ENCODE measurements at regions not wholly inside any gene's neighbourhood (a gene's known extent, or its start where the extent isn't known, plus 50 kb on each side); places are given as distances from the start of the nearest gene placed in this dataset.
A peak's percentile ranks its signal among the peaks of the same experiment; 100 is the strongest.

DNA sequence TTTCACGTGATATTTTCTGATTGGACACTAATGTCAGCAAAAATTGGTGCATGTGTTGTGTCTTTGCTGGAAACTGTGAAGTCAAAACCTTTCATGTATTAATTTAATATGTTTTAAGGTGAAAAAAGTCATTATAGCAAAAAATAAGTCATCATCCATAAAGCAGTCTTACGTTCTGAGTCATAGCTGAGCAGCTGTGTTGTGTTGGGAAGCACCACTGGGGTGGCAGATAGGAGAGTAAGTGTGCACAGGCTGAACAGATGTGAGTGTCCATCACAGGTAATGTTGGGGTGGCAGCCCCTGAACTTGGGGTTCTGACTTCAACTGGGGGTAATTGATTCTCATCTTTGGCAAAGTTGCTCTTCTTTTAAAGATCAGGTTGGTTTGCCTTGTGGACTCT lies 156.8 kb downstream of the NXNL2 start:
- peak; percentile 57 for DNase-seq (ENCODE audit: low read depth)

DNA sequence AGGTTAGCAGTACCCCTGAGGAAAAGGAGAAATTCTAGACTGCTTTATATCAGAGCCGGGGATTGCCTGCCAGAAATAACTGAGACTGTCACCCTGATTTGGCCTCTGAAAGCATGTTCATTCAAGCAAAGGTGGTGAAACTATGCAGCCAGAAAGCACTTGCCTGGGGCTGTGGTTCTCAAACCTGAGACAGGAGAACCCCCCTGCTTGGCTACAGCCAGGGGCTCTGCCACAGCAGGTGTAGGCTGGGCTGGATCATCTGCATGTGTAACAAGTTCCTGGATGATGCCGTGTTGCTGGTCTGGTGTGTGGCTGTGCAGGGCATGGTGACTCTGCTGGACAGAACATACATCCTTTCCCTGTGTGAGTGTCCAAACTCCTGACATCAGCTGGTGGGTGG lies 157.8 kb downstream of the NXNL2 start:
- DNase-seq (ENCODE audit: low read depth): no peak

DNA sequence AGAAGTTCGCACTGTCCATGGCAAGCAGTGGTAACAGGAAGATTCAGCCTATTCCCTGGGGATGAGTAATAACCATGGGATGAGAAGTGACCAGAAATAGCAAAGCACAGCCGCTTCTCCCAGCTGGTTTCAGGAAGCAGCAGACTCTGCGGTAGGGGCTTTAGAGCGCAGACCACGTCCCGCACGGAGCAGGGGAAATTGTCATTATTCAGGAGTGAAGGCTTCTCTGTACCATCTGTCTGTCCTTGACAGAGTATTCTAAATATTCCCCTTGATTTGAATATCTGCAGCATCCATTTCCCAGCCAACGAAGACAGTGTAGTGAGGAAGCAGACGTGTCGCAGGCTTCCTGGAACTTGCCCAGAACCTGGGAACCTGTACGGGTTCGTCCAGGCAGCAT lies 159.6 kb downstream of the NXNL2 start:
- DNase-seq (ENCODE audit: low read depth): peak; percentile 91

DNA sequence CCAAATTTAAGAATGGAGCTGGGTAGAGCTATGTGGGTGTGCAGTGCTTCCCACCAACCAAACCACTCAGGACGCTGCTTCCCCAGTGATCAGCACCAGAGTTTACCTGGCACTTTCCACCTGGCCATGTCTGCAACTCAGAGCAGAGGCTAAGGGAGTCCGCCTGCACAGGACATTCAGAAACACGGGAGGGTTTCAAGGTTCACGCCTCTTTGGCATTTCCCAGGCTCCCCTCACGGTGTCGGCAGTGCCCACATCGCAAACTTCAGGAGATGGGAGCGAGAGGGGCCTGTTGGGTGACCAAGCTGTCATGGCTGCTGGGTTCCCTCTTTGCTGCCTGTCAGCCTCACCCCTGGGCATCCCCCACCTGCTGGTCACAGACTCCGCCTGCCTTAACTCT lies 161.5 kb downstream of the NXNL2 start:
- DNase-seq (ENCODE audit: low read depth): no peak

DNA sequence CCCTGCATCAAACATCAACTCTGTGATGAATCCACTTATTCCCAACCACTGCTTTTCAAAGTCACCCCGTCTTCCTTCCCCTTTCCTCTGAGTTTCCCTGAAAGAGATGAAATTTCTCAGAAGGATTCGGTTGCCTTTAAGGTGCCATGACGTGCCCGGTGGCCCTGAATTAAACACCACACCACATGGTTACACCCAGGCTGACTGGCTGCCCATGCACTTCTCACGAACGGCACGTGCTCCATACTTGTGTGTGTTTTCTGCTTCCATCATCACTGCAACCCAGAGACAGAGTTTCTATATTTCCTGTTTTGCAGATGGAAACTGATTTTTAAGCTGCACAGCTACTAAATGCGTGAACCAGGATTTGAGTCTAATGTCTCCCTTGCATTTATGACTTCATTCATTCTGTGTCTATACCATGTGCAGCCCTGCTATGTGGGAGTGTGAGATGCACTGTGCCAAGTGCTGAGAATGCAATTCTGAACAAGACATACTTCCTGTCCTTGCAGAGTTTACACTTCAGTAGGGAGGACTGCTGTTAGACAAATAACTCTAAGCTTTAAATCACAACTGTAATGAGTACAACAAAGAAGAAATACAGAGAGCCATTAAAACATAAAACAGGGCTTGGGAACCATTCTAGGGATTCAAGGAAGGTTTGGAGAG lies 162.9 kb downstream of the NXNL2 start:
- no peak for DNase-seq (ENCODE audit: low read depth)

DNA sequence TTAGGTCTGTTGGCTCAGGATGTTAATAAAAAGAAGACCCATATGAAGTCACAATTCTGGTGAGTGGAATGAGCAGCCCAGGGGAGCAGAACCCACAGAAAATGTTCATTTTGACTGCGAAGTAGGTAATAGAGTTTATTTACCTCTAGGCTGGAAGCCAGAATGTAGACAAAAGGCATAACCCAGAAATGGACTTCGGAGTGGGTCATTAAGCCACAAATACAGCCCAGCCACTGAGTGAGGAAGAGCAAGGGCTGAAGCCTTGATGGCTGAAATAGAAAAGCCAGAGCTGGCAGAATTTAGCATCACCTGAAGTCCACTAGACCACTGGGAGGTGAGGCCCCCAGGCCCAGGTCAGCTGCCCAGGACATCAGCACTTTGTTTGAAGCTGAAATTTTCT lies 168.0 kb downstream of the NXNL2 start:
- DNase-seq (ENCODE audit: low read depth): no peak

DNA sequence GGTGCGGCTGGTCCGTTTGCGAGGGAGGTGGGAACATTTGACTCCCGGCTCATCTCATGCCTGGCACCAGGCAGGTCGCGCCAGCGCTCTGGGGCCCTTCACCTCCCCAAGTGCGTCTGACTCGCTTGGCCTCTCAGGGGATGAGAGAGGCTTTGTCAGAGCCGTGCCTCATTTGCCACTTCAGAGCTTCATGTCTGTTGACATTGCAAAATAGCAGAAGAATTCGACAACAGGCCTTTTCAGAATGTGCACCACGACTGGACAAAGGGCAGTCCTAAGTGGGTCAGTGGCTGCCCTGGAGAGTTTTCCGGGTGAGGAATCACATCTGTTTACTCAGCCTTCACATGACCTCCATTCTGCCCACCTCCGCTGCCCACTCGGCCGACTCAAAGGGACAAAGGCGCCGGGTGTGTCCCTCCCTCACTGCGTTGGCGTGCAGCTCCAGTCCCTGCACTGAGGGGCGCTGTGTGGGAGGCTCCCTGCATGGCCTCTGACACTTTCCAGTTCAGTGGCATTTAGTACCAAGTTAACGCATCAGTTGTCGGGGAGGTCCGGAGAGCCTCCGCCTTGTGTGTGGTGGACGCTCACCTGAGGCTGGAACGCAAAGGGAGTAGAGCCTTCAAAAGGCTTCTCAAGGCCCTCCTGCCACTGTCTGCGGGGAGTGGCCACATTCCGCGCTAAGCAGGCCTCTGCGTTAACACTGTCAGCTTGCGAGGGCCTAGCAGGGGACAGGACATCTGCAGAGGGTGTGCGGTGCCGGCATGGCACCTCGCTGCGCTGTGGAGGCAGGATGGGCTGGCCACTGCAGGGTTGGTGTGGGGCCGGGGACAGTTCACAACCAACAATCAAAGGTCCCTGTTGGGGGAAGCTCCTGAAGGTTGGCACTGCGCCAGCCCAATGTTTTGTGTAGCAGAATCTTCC lies 171.5 kb downstream of the NXNL2 start:
- no peak for DNase-seq (ENCODE audit: low read depth)

DNA sequence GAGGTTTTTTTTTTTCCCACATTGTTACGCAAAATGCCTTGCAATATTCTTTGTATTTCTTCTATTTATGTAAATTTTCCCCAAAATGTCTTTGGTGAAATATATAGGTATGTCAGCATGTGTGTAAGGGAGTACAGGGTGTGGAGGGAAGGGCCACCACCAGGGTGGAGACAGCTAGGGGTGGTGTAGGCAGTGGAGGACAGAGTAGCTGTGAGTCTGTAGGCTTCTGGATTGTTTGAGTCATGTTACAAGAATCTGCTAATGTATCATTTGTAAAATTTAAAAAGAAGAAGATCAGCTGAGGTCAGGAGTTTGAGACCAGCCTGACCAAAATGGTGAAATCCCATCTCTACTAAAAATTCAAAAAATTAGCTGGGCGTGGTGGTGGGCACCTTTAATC lies 175.5 kb downstream of the NXNL2 start:
- DNase-seq (ENCODE audit: low read depth): no peak

DNA sequence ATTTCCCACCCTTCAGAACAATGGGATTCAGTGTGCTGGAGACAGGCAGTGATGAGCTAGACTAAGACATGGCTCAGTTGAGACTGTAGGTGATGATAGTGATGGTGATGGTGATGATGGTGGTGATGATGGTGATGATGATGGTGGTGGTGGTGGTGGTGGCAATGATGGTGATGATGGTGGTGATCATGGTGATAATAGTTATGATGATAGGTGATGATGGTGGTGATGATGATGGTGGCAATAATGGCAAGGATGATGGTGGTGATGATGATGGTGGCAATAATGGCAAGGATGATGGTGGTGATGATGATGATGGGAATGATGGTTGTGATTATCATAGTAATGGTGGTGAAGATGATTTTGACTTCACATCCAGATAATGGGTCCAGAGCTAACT lies 176.7 kb downstream of the NXNL2 start:
- DNase-seq (ENCODE audit: low read depth): no peak

DNA sequence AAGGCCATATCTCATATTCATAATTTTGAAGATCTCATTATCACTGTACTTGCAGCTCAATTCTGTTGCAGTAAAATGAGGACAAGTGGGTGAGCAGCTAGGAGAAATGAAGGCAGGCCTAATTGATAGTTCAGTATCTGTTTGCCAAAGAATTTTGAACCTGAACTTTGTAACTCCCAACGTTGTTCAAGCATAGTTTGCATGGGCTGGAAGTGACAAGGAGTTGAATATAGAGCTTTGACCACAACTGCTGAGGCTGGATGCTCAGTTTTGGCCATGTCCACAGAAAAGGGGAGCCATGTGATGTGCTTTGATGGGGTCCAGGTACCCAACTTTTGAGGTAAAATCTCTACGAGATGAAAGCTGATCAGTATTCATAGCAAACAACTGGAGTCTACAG lies 177.5 kb downstream of the NXNL2 start:
- no peak for DNase-seq (ENCODE audit: low read depth)

DNA sequence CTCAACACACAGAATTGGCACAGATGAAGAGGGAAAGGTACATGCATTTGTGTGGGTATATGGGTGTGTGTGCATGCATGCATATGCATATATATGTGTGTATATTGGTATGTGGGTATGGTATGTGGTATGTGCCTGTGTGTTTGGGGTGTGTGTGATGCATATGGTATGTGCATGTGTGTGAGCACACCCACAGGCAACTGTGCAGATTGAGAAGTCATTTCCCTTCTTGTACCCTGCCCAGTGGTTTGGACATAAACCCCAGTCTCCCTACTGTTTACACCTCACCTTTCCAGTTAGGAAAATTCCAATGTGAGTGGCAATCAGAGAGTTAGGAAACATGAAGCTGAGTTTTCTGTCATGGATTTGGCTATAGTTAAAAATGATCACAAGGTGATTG lies 178.0 kb downstream of the NXNL2 start:
- no peak for DNase-seq (ENCODE audit: low read depth)

DNA sequence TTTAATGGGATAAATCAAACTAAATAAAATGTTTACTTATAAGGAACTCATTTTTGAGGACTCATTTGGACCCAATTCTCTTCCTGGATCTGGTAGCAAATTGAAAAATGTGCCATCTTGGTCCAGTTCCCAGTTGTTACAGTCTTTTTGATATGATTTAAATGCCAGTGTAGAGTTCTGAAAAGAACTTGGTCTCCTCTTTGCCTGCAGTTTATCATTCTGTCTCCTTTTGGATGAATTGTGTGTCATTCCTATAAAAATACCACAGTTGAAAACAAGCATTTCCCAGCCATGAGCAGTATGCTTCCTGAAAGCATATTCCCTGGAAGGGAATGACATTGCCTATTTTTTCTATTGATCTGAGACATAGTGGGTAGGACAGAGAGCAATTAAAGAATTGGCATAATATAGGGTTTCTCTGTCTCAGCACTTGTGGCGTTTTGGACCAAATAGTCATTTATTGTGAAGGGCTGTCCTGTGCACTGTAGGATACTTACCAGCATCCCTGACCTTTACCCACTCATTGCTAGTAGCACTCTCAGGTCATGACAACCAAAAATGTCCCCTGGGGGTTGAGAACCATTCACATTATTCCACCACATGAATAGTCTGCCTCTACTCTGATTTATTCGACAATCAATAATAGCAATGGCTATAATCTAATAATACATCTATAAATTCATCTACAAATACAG lies 181.8 kb downstream of the NXNL2 start:
- DNase-seq (ENCODE audit: low read depth): no peak

DNA sequence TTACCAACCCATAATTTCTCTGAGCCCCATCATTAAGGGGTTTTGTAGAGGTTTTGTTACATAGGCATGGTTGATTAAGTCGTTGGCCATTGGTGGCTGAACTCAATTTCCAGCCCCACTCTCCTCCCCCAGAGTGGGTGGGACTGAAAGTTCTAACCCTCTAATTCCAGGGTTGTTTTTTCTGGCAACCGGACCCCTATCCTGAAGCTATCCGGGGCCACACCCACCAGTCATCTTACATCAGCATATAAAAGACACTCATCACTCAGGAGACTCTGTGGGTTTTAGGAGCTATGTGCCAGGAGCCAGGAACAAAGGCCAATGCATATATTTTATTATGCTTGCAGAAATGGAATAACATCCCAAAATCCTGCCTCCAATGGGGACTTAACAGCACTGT lies 186.0 kb downstream of the NXNL2 start:
- no peak for DNase-seq (ENCODE audit: low read depth)

DNA sequence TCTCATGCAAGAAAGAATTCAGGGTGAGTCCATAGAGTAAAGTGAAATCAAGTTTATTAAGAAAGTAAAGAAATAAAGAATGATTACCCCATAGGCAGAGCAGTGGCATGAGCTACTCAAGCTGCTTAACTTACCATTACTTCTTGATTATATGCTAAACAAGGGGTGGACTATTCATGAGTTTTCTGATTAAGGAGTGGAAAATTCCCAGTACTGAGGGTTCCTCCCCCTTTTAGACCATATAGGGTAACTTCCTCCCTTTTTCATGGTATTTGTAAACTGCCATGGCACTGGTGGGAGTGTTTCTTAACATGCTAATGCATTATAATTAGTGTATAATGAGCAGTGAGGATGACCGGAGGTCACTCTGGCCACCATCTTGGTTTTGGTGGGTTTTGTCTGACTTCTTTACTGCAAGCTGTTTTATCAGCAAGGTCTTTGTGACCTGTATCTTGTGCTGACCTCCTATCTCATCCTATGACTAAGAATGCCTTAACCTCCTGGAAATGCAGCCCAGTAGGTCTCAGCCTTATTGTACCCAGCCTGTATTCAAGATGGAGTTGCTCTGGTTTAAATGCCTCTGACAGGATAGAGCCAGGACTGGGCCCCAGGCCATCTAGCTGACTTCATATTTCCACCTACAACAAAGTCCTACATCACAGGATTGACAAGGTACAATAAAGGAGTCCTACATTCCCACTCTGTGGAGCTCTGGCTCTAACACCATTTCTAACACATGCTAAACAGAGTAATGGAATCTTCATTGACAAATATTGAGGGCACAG lies 186.7 kb downstream of the NXNL2 start:
- DNase-seq (ENCODE audit: low read depth): no peak

DNA sequence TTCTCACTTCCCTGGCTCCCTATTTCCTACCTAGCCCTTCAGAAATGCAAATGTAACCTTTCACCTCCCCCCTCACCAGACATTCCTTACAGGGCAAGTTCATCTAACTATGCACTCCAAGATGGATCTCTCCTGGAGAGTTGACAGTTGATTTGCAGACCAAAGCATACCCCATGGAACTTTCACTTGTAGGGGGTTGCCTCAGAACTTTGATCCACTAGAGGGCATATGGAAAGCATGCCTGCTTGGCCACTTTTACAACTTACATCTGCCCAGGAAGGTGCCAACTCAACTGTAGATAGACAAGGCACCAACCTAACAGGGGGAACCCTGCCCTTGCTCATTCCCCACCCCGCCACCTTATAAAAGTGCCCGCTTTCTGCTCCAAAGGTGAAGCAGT lies 187.8 kb downstream of the NXNL2 start:
- peak; percentile 31 for DNase-seq (ENCODE audit: low read depth)

DNA sequence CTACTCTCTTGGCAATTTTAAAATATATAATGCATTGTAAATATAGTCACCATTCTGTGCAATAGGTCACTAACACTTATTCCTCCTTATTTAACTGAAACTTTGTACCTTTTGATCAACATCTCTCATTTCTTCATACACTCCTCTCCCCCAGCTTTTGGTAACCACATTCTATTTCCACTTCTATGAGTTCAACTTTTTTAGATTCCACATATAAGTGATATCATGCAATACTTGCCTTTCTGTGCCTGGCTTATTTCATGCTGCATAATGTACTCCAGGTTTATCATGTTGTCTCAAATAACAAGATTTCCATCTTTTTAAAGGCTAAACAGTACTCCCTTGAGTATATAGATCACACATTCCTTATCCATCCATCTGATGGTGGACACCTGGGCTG lies 188.8 kb downstream of the NXNL2 start:
- DNase-seq (ENCODE audit: low read depth): no peak

DNA sequence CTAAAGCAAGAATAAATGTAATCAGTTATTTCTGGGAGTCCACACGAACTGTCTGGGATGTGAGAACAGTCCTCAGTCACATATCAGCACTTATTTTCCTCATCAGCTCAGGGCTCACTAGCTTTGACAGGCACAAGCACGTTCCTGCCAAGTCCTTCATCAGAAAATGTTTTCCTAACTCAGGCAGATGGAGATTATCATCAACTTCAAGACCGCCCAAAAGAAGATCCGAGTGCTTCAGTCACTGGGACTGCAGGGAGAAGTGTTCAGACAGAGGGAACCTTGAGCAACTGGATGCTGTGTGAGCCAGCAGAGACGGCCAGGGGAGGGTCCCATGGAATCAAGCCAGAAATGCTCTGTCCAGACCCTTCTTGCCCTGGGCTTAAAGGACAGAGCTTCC lies 189.4 kb downstream of the NXNL2 start:
- DNase-seq (ENCODE audit: low read depth): no peak

DNA sequence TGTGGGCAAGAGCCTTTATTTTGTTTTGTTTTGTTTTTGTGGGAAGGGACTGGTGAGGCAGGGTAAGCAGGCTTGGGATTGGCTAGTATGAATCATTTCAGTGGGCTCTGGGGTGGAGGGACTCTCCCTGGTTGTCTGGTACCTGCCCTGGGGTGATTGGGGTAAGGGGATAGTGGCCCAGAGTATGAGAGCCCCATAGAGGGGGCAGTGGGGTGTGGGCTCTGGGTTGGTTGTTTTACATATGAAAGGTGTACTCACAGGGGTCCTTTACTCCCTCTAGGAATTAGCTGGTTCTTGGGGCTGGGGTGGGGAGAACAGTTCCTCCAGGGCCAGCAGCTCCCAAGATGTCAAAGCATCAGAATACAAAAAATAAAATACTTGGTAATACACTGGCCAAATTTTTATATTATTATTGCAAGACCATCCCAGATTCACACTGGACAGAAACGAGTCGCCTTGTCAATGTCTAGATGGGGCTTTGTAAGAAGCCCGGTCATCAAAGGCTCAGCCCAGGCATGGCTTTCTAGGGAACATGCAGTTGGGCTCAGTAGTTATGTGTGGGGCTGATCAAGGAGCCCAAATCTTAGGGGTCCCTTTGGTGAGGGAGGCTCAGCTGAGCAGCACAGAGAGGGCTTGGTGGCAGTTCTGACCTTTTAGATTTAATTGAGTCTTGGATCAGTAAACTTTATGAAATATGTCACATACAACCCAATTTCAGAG lies 190.5 kb downstream of the NXNL2 start:
- no peak for DNase-seq (ENCODE audit: low read depth)

DNA sequence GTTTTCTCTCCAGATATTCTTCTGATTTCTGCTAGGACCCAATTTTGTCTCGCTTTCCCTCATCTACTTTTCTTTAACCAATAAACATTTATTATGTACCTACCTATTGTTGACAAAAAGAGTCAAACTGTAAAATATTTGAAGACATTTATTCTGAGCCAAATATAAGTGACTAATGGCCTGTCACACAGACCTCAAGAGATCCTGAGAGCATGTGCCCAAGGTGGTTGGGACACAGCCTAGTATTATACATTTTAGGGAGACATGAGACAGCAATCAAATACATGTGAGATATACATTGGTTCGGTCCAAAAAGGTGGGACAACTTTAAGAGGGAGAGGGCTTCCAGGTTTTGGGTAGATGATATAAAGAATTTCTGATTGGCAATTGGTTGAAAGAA lies 191.8 kb downstream of the NXNL2 start:
- DNase-seq (ENCODE audit: low read depth): no peak

DNA sequence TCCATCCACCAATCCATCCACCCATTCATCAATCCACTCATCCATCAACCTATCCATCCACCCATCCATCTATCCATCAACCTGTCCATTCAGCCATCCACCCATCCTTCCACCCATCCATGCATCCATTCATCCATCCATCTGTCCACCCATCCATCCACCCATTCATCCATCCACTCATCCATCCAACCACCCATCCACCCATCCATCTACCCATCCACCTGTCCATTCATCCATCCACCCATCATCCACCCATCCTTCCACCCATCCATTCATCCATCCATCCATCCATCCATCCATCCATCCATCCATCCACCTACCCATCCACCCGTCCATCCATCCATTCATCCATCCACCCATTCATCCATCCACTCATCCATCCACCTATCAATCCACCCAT lies 195.8 kb downstream of the NXNL2 start:
- no peak for DNase-seq (ENCODE audit: low read depth)

DNA sequence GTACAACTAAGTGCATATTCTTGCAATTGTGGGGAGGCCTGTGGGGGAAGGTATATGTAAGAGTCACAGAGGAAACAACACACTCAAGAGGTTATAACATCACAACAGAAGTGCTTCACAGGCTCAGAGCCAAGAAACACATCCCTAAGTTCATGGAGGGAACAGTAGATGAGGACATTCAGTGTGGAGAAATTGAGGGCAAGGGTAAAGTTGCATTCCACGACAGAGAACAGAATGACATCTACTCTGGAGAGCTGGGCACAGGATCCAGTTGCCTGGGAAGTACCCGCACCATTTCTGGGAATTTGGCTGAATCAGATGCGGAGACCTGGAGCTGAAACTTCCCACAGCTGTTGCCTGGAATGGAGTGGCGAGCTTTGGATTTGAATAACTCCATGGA lies 197.2 kb downstream of the NXNL2 start:
- peak; percentile 35 for DNase-seq (ENCODE audit: low read depth)
